H1 (cell line): ENCODE measurements at regions not wholly inside any gene's neighbourhood (a gene's known extent, or its start where the extent isn't known, plus 50 kb on each side); places are given as distances from the start of the nearest gene placed in this dataset.

Experiments
- CTCF ChIA-PET: fragments of 300-600 bp; sonication (Branson Sonifier 250); formaldehyde crosslinking; loops from one replicate; lab custom pipeline; 2021; ENCODE audit not compliant: partially characterized antibody; lab: Charles Lee
- POLR2A ChIA-PET: fragments of 300-600 bp; sonication (Branson Sonifier 250); formaldehyde crosslinking; loops from one replicate; lab custom pipeline; 2021; ENCODE audit warnings: inconsistent platforms; ENCODE audit not compliant: partially characterized antibody; lab: Charles Lee
- DNase-seq, 2 experiments: peaks; one replicate each; pipeline versions ENCODE4 v3.0.0 to v3.0.0-alpha.2; 2010 to 2022; ENCODE audit warnings: low spot score in 2 of 2, low read depth in 1 of 2, mixed read lengths in 1 of 2
- FAIRE-seq: peaks from 2 replicates; lab custom pipeline; 2011; peaks lifted over from hg19 to GRCh38; lab: Jason Lieb, UNC
- H2AFZ ChIP-seq: 2 replicates; pipeline ENCODE4 v1.8.1; 2012; ENCODE audit warnings: low read length, inconsistent platforms
- H2AK5ac ChIP-seq: 2 replicates; pipeline ENCODE4 v1.6.1; 2013; ENCODE audit warnings: low read depth, low read length
- H2BK120ac ChIP-seq: replicated peaks from 2 replicates; pipeline ENCODE3; 2013; ENCODE audit warnings: low read depth, low read length, inconsistent platforms
- H2BK12ac ChIP-seq: 2 replicates; pipeline ENCODE4 v1.6.1; 2013; ENCODE audit warnings: low read depth, low read length
- H2BK15ac ChIP-seq: 2 replicates; pipeline ENCODE4 v1.6.1; 2013; ENCODE audit warnings: low read length
- H2BK20ac ChIP-seq: 2 replicates; pipeline ENCODE4 v1.6.1; 2013; ENCODE audit warnings: low read length
- H2BK5ac ChIP-seq: 2 replicates; pipeline ENCODE4 v1.6.1; 2013; ENCODE audit warnings: low read depth, low read length
- H3K14ac ChIP-seq: 2 replicates; pipeline ENCODE4 v1.6.1; 2013; ENCODE audit warnings: inconsistent platforms; ENCODE audit not compliant: insufficient read length
- H3K18ac ChIP-seq: 2 replicates; pipeline ENCODE4 v1.6.1; 2013; ENCODE audit warnings: low read length; ENCODE audit errors: extremely low read depth
- H3K23ac ChIP-seq: 2 replicates; pipeline ENCODE4 v1.6.1; 2013; ENCODE audit warnings: inconsistent platforms; ENCODE audit not compliant: insufficient read length
- H3K23me2 ChIP-seq: 2 replicates; pipeline ENCODE4 v1.6.1; 2013; ENCODE audit warnings: low read depth, low read length
- H3K27ac ChIP-seq: 2 replicates; pipeline ENCODE4 v1.6.1; 2011; ENCODE audit warnings: low read depth, low read length, inconsistent platforms
- H3K27me3 ChIP-seq, 4 experiments: replicated peaks in 1 of 4; 1 replicate in 1 of 4; 2 replicates in 3 of 4; pipeline versions ENCODE4 v1.6.1 to v1.8.1; 2011 to 2013; ENCODE audit warnings: low read length in 3 of 4, mild to moderate bottlenecking in 3 of 4, inconsistent platforms in 2 of 4, mixed read lengths in 2 of 4, moderate library complexity in 1 of 4; ENCODE audit not compliant: control insufficient read depth in 3 of 4, insufficient read depth in 3 of 4; ENCODE audit errors: extremely low read depth in 1 of 4
- H3K36me3 ChIP-seq, 4 experiments: 2 replicates each; pipeline versions ENCODE4 v1.6.1 to v1.8.1; 2011 to 2013; ENCODE audit warnings: mild to moderate bottlenecking in 4 of 4, low read length in 3 of 4, moderate library complexity in 2 of 4, control low read depth in 1 of 4, inconsistent platforms in 1 of 4; ENCODE audit not compliant: insufficient read depth in 4 of 4, control insufficient read depth in 2 of 4
- H3K4ac ChIP-seq: replicated peaks from 2 replicates; pipeline ENCODE3; 2013; ENCODE audit warnings: low read length, low read depth, mixed read lengths, inconsistent platforms; ENCODE audit not compliant: insufficient read length
- H3K4me1 ChIP-seq, 4 experiments: replicated peaks in 1 of 4; 1 replicate in 1 of 4; 2 replicates in 3 of 4; pipeline versions ENCODE4 v1.6.1 to v1.8.1; 2011 to 2013; ENCODE audit warnings: low read length in 3 of 4, inconsistent platforms in 2 of 4, mixed read lengths in 1 of 4; ENCODE audit not compliant: insufficient read depth in 4 of 4, control insufficient read depth in 3 of 4
- H3K4me2 ChIP-seq, 2 experiments: 2 replicates each; pipeline versions ENCODE4 v1.6.1 to v1.8.1; 2011 to 2013; ENCODE audit warnings: low read depth in 2 of 2, low read length in 2 of 2, control low read depth in 1 of 2, inconsistent platforms in 1 of 2, mild to moderate bottlenecking in 1 of 2; ENCODE audit not compliant: insufficient read depth in 1 of 2
- H3K4me3 ChIP-seq, 4 experiments: fragments of 200-600, 300-600 bp in 1 of 4; sonication (generic), shearing (Covaris generic), sonication (Bioruptor Twin) in 1 of 4; 2 replicates each; pipeline versions ENCODE4 v1.5.1 to v1.8.1; 2011 to 2016; ENCODE audit warnings: low read length in 4 of 4, low read depth in 3 of 4, control low read depth in 2 of 4, inconsistent platforms in 2 of 4, mild to moderate bottlenecking in 2 of 4, mixed read lengths in 1 of 4, moderate library complexity in 1 of 4; ENCODE audit not compliant: insufficient read depth in 2 of 4; ENCODE audit errors: extremely low read depth in 1 of 4
- H3K56ac ChIP-seq: replicated peaks from 2 replicates; pipeline ENCODE3; 2013; ENCODE audit warnings: low read depth, mild to moderate bottlenecking, mixed read lengths, low read length, inconsistent platforms; ENCODE audit not compliant: insufficient read length
- H3K79me1 ChIP-seq: 2 replicates; pipeline ENCODE4 v1.6.1; 2013; ENCODE audit warnings: low read depth, low read length, control low read depth
- H3K79me2 ChIP-seq, 2 experiments: 2 replicates each; pipeline versions ENCODE4 v1.6.1 to v1.8.1; 2012 to 2013; ENCODE audit warnings: low read length in 2 of 2, mild to moderate bottlenecking in 2 of 2, inconsistent platforms in 1 of 2; ENCODE audit not compliant: insufficient read depth in 2 of 2, control insufficient read depth in 1 of 2
- H3K9ac ChIP-seq, 4 experiments: replicated peaks in 1 of 4; 1 replicate in 1 of 4; 2 replicates in 3 of 4; pipeline versions ENCODE4 v1.6.1 to v1.8.1; 2011 to 2013; ENCODE audit warnings: low read depth in 3 of 4, low read length in 3 of 4, control low read depth in 2 of 4, mild to moderate bottlenecking in 2 of 4, moderate library complexity in 2 of 4, inconsistent platforms in 1 of 4; ENCODE audit errors: extremely low read depth in 1 of 4
- H3K9me3 ChIP-seq, 2 experiments: 2 replicates each; pipeline versions ENCODE4 v1.6.1 to v1.8.1; 2012 to 2013; ENCODE audit warnings: mild to moderate bottlenecking in 2 of 2, moderate library complexity in 2 of 2, control low read depth in 1 of 2, inconsistent platforms in 1 of 2, low read depth in 1 of 2, low read length in 1 of 2, mixed read lengths in 1 of 2; ENCODE audit not compliant: insufficient read depth in 2 of 2
- H4K20me1 ChIP-seq, 2 experiments: replicated peaks in 1 of 2; 2 replicates each; pipeline versions ENCODE3 to v1.8.1; 2011 to 2013; ENCODE audit warnings: inconsistent platforms in 2 of 2, low read length in 2 of 2, mild to moderate bottlenecking in 1 of 2; ENCODE audit not compliant: insufficient read depth in 2 of 2, control insufficient read depth in 1 of 2
- H4K5ac ChIP-seq: 2 replicates; pipeline ENCODE4 v1.6.1; 2013; ENCODE audit warnings: low read length, low read depth, mixed read lengths, inconsistent platforms; ENCODE audit not compliant: insufficient read length
- H4K8ac ChIP-seq: 2 replicates; pipeline ENCODE4 v1.8.0; 2013; ENCODE audit warnings: mild to moderate bottlenecking, moderate library complexity, low read length, inconsistent platforms; ENCODE audit not compliant: insufficient read depth; ENCODE audit errors: extremely low read depth
- H4K91ac ChIP-seq: replicated peaks from 2 replicates; pipeline ENCODE3; 2013; ENCODE audit warnings: low read length, mixed read lengths, inconsistent platforms; ENCODE audit not compliant: insufficient read length
- BRCA1 ChIP-seq: IDR thresholded peaks from 2 replicates; pipeline ENCODE4 v1.6.1; 2012; ENCODE audit warnings: low read depth, low read length, improper control_type of control experiment
- CHD1 ChIP-seq: IDR thresholded peaks from 2 replicates; pipeline ENCODE4 v1.6.1; 2012; ENCODE audit warnings: low read depth, low read length, improper control_type of control experiment
- CHD2 ChIP-seq: IDR thresholded peaks from 2 replicates; pipeline ENCODE4 v1.6.1; 2012; ENCODE audit warnings: low read length, improper control_type of control experiment
- EP300 ChIP-seq, 2 experiments: IDR thresholded peaks; 1 replicate in 1 of 2; 2 replicates in 1 of 2; pipeline ENCODE4 v1.6.1; 2011 to 2012; ENCODE audit warnings: low read depth in 2 of 2, low read length in 2 of 2, mild to moderate bottlenecking in 2 of 2, borderline replicate concordance in 1 of 2, inconsistent platforms in 1 of 2, moderate library complexity in 1 of 2
- FOSL1 ChIP-seq: IDR thresholded peaks from 2 replicates; pipeline ENCODE4 v1.6.1; 2011; ENCODE audit warnings: mild to moderate bottlenecking, low read depth, low read length, moderate library complexity; ENCODE audit not compliant: insufficient read depth
- KDM1A ChIP-seq: fragments of 200-600, 300-600 bp; sonication (generic); IDR thresholded peaks from 2 replicates; pipeline ENCODE4 v1.7.1; 2016; ENCODE audit warnings: mild to moderate bottlenecking, low read length, borderline replicate concordance
- POLR2A ChIP-seq, 2 experiments: IDR thresholded peaks; 1 replicate in 1 of 2; 2 replicates in 1 of 2; pipeline ENCODE4 v1.6.1; 2011; ENCODE audit warnings: low read depth in 2 of 2, low read length in 2 of 2, mild to moderate bottlenecking in 2 of 2; ENCODE audit errors: control extremely low read depth in 1 of 2
- POU5F1 ChIP-seq: IDR thresholded peaks from 2 replicates; pipeline ENCODE4 v1.6.1; 2011; ENCODE audit warnings: low read depth, mild to moderate bottlenecking, low read length, moderate library complexity
- RBBP5 ChIP-seq: IDR thresholded peaks from 2 replicates; pipeline ENCODE4 v1.7.1; 2012; ENCODE audit warnings: low read depth, mild to moderate bottlenecking, inconsistent platforms, low read length, moderate library complexity, borderline replicate concordance
- SAP30 ChIP-seq: fragments of 300-600 bp; sonication (generic); IDR thresholded peaks from 2 replicates; pipeline ENCODE4 v1.7.1; 2012; ENCODE audit warnings: low read length, moderate library complexity, mild to moderate bottlenecking, inconsistent platforms; ENCODE audit not compliant: insufficient read depth, insufficient replicate concordance
- SRF ChIP-seq: IDR thresholded peaks from 2 replicates; pipeline ENCODE4 v1.6.1; 2011; ENCODE audit warnings: mild to moderate bottlenecking, low read depth, low read length, moderate library complexity
- TAF1 ChIP-seq: IDR thresholded peaks from 2 replicates; pipeline ENCODE4 v1.6.1; 2011; ENCODE audit warnings: mild to moderate bottlenecking, low read depth, low read length
- ZNF274 ChIP-seq: IDR thresholded peaks from 2 replicates; pipeline ENCODE4 v1.7.0; 2012; ENCODE audit warnings: low read length, borderline replicate concordance; ENCODE audit errors: extremely low read depth
- WGBS, 2 experiments: shearing (Covaris generic) in 1 of 2; methylation state at CpG; one replicate each; pipeline versions ENCODE4 v1.1.6 to v1.1.7; 2013 to 2015; ENCODE audit warnings: low lambda C conversion rate in 2 of 2, mixed read lengths in 2 of 2, inconsistent platforms in 1 of 2, low coverage in 1 of 2, missing lambda C conversion rate in 1 of 2; ENCODE audit not compliant: insufficient replicate concordance in 2 of 2, insufficient coverage in 1 of 2, insufficient read length in 1 of 2; ENCODE audit errors: extremely low coverage in 1 of 2, missing lambda C conversion rate in 1 of 2; 5-methylcytosine and 5-hydroxymethylcytosine counted together
- TF ChIP-seq, protein P1 (sequence below): IDR thresholded peaks from 2 replicates; pipeline ENCODE4 v1.6.1; 2011; ENCODE audit warnings: low read length, improper control_type of control experiment

DNA sequence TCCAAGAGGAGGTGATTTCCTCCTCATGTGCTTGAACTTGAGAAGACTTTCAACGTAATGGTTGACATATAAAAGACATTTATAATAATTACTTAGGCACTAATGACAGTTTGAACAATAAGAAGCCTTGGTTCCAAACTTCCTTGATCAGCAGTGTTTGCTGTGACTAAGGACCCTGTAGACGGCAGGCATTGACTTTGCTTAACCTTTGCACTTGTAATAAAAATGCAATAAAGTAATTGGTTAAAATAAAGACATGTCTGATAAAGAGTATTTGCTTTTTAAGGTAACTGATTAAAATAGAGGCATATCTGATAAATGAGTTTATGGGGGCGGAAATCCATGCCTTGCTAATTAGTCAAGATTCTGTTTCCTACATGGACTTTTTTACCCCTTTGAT, 82.2 kb upstream of the ST8SIA3 start:
- POLR2A ChIA-PET: no interaction called here
- FAIRE-seq: no peak
- H4K20me1 ChIP-seq: no peaks in the 10 kb centered on the region
- H3K27me3 ChIP-seq: no peaks in the 10 kb centered on the region
- no peak overlapping the region for H2AK5ac ChIP-seq
- no peak overlapping the region for H2BK12ac ChIP-seq
- no peaks in the 10 kb centered on the region for H3K79me1 ChIP-seq
- no peak overlapping the region for H3K14ac ChIP-seq
- no peak overlapping the region for H3K4me3 ChIP-seq
- H3K4me2 ChIP-seq: no peak overlapping the region
- H3K4ac ChIP-seq: no peak overlapping the region
- no peak overlapping the region for H2BK20ac ChIP-seq
- no peaks in the 10 kb centered on the region; a peak in 1 of 8 replicates for H3K36me3 ChIP-seq
- DNase-seq: no peak
- H2BK120ac ChIP-seq: no peak overlapping the region
- H3K9me3 ChIP-seq: no peaks in the 10 kb centered on the region
- CTCF ChIA-PET: no interaction called here
- WGBS, 2 experiments: 95% methylated on average over 3 of the region's 3 CpGs; no CpG with 5 or more reads in 1 of the 2 experiments
- H3K79me2 ChIP-seq: no peaks in the 10 kb centered on the region
- no peak overlapping the region for H3K27ac ChIP-seq
- H3K18ac ChIP-seq: no peak overlapping the region
- H2AFZ ChIP-seq: no peak overlapping the region
- H3K56ac ChIP-seq: no peak overlapping the region
- peaks cover 0 to 4% (median 0%) of the 10 kb centered on the region in 4 experiments; a peak in 2 of 7 replicates for H3K4me1 ChIP-seq
- H4K91ac ChIP-seq: no peak overlapping the region
- no peak overlapping the region for H2BK5ac ChIP-seq
- no peak overlapping the region for H4K5ac ChIP-seq
- H3K9ac ChIP-seq: no peak overlapping the region
- no peak overlapping the region for H2BK15ac ChIP-seq
- H3K23me2 ChIP-seq: no peaks in the 10 kb centered on the region
- H3K23ac ChIP-seq: no peak overlapping the region
- H4K8ac ChIP-seq: no peak overlapping the region
- TF ChIP-seq FOSL1 (no peak), EP300 (IDR thresholded peaks at IDR 0.05; ENCODE audit: borderline replicate concordance in 1 of 2, low read depth in 2 of 2, low read length in 2 of 2) (no peak), CHD1 (no peak), POLR2A (IDR thresholded peaks at IDR 0.05; ENCODE audit: control extremely low read depth in 1 of 2, low read depth in 2 of 2, low read length in 2 of 2) (no peak), KDM1A (no peak), SRF (no peak), CHD2 (no peak), TAF1 (no peak), SAP30 (no peak), RBBP5 (no peak), POU5F1 (no peak), ZNF274 (no peak), BRCA1 (no peak)
- TF ChIP-seq, protein P1, sequence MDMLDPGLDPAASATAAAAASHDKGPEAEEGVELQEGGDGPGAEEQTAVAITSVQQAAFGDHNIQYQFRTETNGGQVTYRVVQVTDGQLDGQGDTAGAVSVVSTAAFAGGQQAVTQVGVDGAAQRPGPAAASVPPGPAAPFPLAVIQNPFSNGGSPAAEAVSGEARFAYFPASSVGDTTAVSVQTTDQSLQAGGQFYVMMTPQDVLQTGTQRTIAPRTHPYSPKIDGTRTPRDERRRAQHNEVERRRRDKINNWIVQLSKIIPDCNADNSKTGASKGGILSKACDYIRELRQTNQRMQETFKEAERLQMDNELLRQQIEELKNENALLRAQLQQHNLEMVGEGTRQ: no peak
